GM10266 (cell line): ENCODE measurements at regions not wholly inside any gene's neighbourhood (a gene's known extent, or its start where the extent isn't known, plus 50 kb on each side); places are given as distances from the start of the nearest gene placed in this dataset.

Experiments
- DNase-seq: peaks from one replicate; pipeline ENCODE4 v3.0.0; 2012; ENCODE audit errors: extremely low spot score
- CTCF ChIP-seq: IDR thresholded peaks from 2 replicates; pipeline ENCODE4 v1.5.1; 2012; ENCODE audit warnings: mild to moderate bottlenecking, low read depth; ENCODE audit not compliant: control insufficient read depth, insufficient read depth; ENCODE audit errors: missing control alignments

GRCh38 chr6:56368491-56368890 lies 121.1 kb upstream of the COL21A1 start:
- TF ChIP-seq CTCF = no peak

GRCh38 chr6:56366141-56366852 lies 118.9 kb upstream of the COL21A1 start:
- no peak for DNase-seq
- TF ChIP-seq CTCF = no peak

More at GRCh38 chr6:56368491-56368890, 121.1 kb upstream of the COL21A1 start:
- no peak for DNase-seq

GRCh38 chr6:56364827-56365339 lies 117.5 kb upstream of the COL21A1 start:
- no peak for DNase-seq
- no peak for TF ChIP-seq CTCF

GRCh38 chr6:56364431-56364826 lies 117.0 kb upstream of the COL21A1 start:
- DNase-seq = no peak
- TF ChIP-seq CTCF = no peak

GRCh38 chr6:56363796-56364430 lies 116.5 kb upstream of the COL21A1 start:
- no peak for DNase-seq

GRCh38 chr6:56361812-56362211 lies 114.4 kb upstream of the COL21A1 start:
- TF ChIP-seq CTCF = no peak

More at GRCh38 chr6:56363796-56364430, 116.5 kb upstream of the COL21A1 start:
- TF ChIP-seq CTCF = no peak

GRCh38 chr6:56359201-56359899 lies 112.0 kb upstream of the COL21A1 start:
- peak; percentile 76 for TF ChIP-seq CTCF
- peak; percentile 43 for DNase-seq

More at GRCh38 chr6:56361812-56362211, 114.4 kb upstream of the COL21A1 start:
- DNase-seq = no peak
